ENCODE measurements at regions not wholly inside any gene's neighbourhood (a gene's known extent, or its start where the extent isn't known, plus 50 kb on each side); places are given as distances from the start of the nearest gene placed in this dataset.

- DNase-seq (no peak), ATAC-seq (no peak)
- Histone ChIP-seq H3K4me3 (no peak overlapping the region), H3K27me3 (no peaks in the 10 kb centered on the region), H3K36me3 (no peaks in the 10 kb centered on the region), H3K4me1 (no peaks in the 10 kb centered on the region), H3K9me3 (peaks cover 2 to 9% (median 5%) of the 10 kb centered on the region in 3 donors), H3K27ac (no peak overlapping the region)
- no peak for TF ChIP-seq CTCF (IDR thresholded peaks at IDR 0.05 in 4 of 5, conservative IDR thresholded peaks at IDR 0.05 in 1 of 5)
- no peak for TF ChIP-seq POLR2A (IDR thresholded peaks at IDR 0.05)
- intact Hi-C loops (cut with DNase I; ENCODE audit: low total_unique reads) (no loop called here), in situ Hi-C loops (cut with MboI; ENCODE audit: low sequenced_read_pairs in 4 of 4) (loop anchor here in 1 of 4 donors (25.0 kb wide), 1 partner anchor 104 kb away; no protein-coding TSS in a partner anchor)
Observed at GRCh38 chr17:31657876-31658275, 201.2 kb downstream of the COPRS start.

GRCh38 chr17:31654936-31655335, 204.1 kb downstream of the COPRS start:
- in situ Hi-C loops (cut with MboI; ENCODE audit: low sequenced_read_pairs in 4 of 4) (loop anchor here in 1 of 4 donors (25.0 kb wide), 1 partner anchor 107 kb away; no protein-coding TSS in a partner anchor), intact Hi-C loops (cut with DNase I; ENCODE audit: low total_unique reads) (no loop called here)
- H3K4me1 ChIP-seq = no peaks in the 10 kb centered on the region
- TF ChIP-seq CTCF (IDR thresholded peaks at IDR 0.05 in 4 of 5, conservative IDR thresholded peaks at IDR 0.05 in 1 of 5) = no peak
- no peak for TF ChIP-seq POLR2A (IDR thresholded peaks at IDR 0.05)
- no peak overlapping the region for H3K27ac ChIP-seq
- ATAC-seq = no peak
- H3K27me3 ChIP-seq = no peaks in the 10 kb centered on the region
- H3K4me3 ChIP-seq = no peak overlapping the region
- H3K9me3 ChIP-seq = no peaks in the 10 kb centered on the region
- H3K36me3 ChIP-seq = no peaks in the 10 kb centered on the region
- no peak for DNase-seq

GRCh38 chr17:31653691-31654090, 205.4 kb downstream of the COPRS start:
- Histone ChIP-seq H3K4me1 (no peaks in the 10 kb centered on the region), H3K36me3 (no peaks in the 10 kb centered on the region), H3K27ac (no peak overlapping the region), H3K4me3 (no peak overlapping the region), H3K9me3 (no peaks in the 10 kb centered on the region), H3K27me3 (no peaks in the 10 kb centered on the region)
- TF ChIP-seq POLR2A (IDR thresholded peaks at IDR 0.05) (no peak), CTCF (IDR thresholded peaks at IDR 0.05 in 4 of 5, conservative IDR thresholded peaks at IDR 0.05 in 1 of 5) (no peak)
- in situ Hi-C loops (cut with MboI; ENCODE audit: low sequenced_read_pairs in 4 of 4) = loop anchor here in 1 of 4 donors (25.0 kb wide), 1 partner anchor 109 kb away; no protein-coding TSS in a partner anchor
- intact Hi-C loops (cut with DNase I; ENCODE audit: low total_unique reads) = no loop called here
- no peak for ATAC-seq
- no peak for DNase-seq

GRCh38 chr17:31650756-31651520, 208.1 kb downstream of the COPRS start:
- intact Hi-C loops (cut with DNase I; ENCODE audit: low total_unique reads) = no loop called here
- TF ChIP-seq POLR2A (IDR thresholded peaks at IDR 0.05) = no peak
- TF ChIP-seq CTCF (IDR thresholded peaks at IDR 0.05 in 4 of 5, conservative IDR thresholded peaks at IDR 0.05 in 1 of 5) = no peak
- DNase-seq = no peak

More at GRCh38 chr17:31650756-31651520, 208.1 kb downstream of the COPRS start:
- no peak for ATAC-seq
- in situ Hi-C loops (cut with MboI; ENCODE audit: low sequenced_read_pairs in 4 of 4) = loop anchor here in 1 of 4 donors (25.0 kb wide), 1 partner anchor 111 kb away; no protein-coding TSS in a partner anchor
- Histone ChIP-seq H3K4me3 (no peak overlapping the region), H3K9me3 (peaks cover 0 to 3% (median 0%) of the 10 kb centered on the region in 3 donors), H3K27ac (no peak overlapping the region), H3K27me3 (no peaks in the 10 kb centered on the region), H3K36me3 (no peaks in the 10 kb centered on the region), H3K4me1 (no peaks in the 10 kb centered on the region)

Data from gastrocnemius medialis (tissue), 4 donors.